ENCODE measurements at regions not wholly inside any gene's neighbourhood (a gene's known extent, or its start where the extent isn't known, plus 50 kb on each side); places are given as distances from the start of the nearest gene placed in this dataset.
"Not testable (repeated sequence)": the region's sequence is repeated elsewhere in the genome, so short reads cannot be mapped to it uniquely, and the experiment has no call there.

- Histone ChIP-seq H3K27me3 (ENCODE audit: insufficient read depth, low read length) (no peaks in the 10 kb centered on the region), H3K27ac (ENCODE audit: low read depth, low read length) (no peak overlapping the region), H3K79me2 (ENCODE audit: insufficient read depth, low read length) (no peaks in the 10 kb centered on the region), H3K4me3 (ENCODE audit: insufficient read depth, low read length) (no peak overlapping the region), H3K9me3 (ENCODE audit: low read depth, low read length) (no peaks in the 10 kb centered on the region), H4K20me1 (ENCODE audit: insufficient read depth, low read length) (no peaks in the 10 kb centered on the region), H3K4me2 (ENCODE audit: insufficient read depth, low read length) (no peak overlapping the region), H2AFZ (ENCODE audit: low read length) (no peak overlapping the region), H3K36me3 (ENCODE audit: insufficient read depth, low read length) (no peaks in the 10 kb centered on the region), H3K4me1 (ENCODE audit: insufficient read depth, low read length) (no peaks in the 10 kb centered on the region)
- no peak for DNase-seq (ENCODE audit: insufficient read length, low spot score, missing footprints)
- TF ChIP-seq CTCF (IDR thresholded peaks at IDR 0.05; ENCODE audit: extremely low read depth, low read depth, low read length) = no peak
Observed at GRCh38 chr6:40138273-40138720, 204.0 kb upstream of the MOCS1 start.

DNA sequence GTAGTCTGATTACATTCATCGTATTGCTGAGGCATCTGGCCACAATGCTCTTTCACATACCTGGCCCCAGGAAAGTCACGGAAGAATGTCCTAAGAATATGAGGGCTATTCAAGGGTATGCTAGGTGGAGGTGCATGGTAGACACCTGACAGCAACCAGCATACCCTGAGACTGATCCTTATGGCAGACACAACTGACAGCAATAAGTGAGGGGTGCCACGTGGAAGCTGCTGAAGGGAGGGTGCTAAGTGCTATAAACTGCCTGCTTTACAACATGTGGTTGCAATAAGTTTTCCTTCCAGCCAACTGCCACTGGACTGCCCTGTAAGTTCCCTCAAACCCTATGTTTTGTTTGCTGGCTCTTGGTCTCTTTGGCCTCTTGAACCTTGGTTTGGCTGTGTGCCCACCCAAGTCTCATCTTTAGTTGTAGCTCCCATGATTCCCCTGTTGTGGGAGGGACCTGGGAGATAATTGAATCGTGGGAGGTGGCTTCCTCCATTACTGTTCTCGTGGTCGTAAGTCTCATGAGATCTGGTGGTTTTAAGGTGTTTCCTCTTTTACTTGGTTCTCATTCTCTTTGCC, 201.3 kb upstream of the MOCS1 start:
- no peak for TF ChIP-seq CTCF (IDR thresholded peaks at IDR 0.05; ENCODE audit: extremely low read depth, low read depth, low read length)
- no peaks in the 10 kb centered on the region for H3K79me2 ChIP-seq (ENCODE audit: insufficient read depth, low read length)
- no peak for DNase-seq (ENCODE audit: insufficient read length, low spot score, missing footprints)
- no peak overlapping the region for H3K4me3 ChIP-seq (ENCODE audit: insufficient read depth, low read length)
- no peaks in the 10 kb centered on the region for H3K4me1 ChIP-seq (ENCODE audit: insufficient read depth, low read length)
- no peak overlapping the region for H3K27ac ChIP-seq (ENCODE audit: low read depth, low read length)
- no peak overlapping the region for H3K4me2 ChIP-seq (ENCODE audit: insufficient read depth, low read length)
- no peaks in the 10 kb centered on the region for H3K9me3 ChIP-seq (ENCODE audit: low read depth, low read length)
- no peaks in the 10 kb centered on the region for H4K20me1 ChIP-seq (ENCODE audit: insufficient read depth, low read length)
- H3K27me3 ChIP-seq (ENCODE audit: insufficient read depth, low read length) = no peaks in the 10 kb centered on the region
- no peaks in the 10 kb centered on the region for H3K36me3 ChIP-seq (ENCODE audit: insufficient read depth, low read length)
- H2AFZ ChIP-seq (ENCODE audit: low read length) = no peak overlapping the region

DNA sequence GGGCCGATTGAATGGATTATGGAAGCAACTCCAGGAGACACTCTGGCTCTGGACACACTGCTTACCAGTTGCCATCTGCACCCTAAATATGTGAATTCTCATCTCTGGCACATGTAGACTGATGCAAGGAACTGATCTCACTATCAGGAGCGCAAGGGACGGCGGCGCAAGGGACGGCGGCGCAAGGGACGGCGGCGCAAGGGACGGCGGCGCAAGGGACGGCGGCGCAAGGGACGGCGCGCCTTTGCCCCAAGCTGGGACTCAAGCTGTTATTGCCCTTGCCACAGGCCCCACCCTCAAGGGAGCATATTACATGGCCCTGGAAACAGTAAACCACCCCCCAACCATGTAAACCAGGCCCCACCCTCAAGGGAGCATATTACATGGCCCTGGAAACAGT, 199.7 kb upstream of the MOCS1 start:
- not testable (repeated sequence) for H2AFZ ChIP-seq (ENCODE audit: low read length); H4K20me1 ChIP-seq (ENCODE audit: insufficient read depth, low read length); H3K79me2 ChIP-seq (ENCODE audit: insufficient read depth, low read length); H3K36me3 ChIP-seq (ENCODE audit: insufficient read depth, low read length); H3K4me3 ChIP-seq (ENCODE audit: insufficient read depth, low read length); H3K4me2 ChIP-seq (ENCODE audit: insufficient read depth, low read length); H3K9me3 ChIP-seq (ENCODE audit: low read depth, low read length); H3K27me3 ChIP-seq (ENCODE audit: insufficient read depth, low read length); H3K4me1 ChIP-seq (ENCODE audit: insufficient read depth, low read length); DNase-seq (ENCODE audit: insufficient read length, low spot score, missing footprints); H3K27ac ChIP-seq (ENCODE audit: low read depth, low read length)

GRCh38 chr6:40131675-40132074, 197.4 kb upstream of the MOCS1 start:
- H3K4me2 ChIP-seq (ENCODE audit: insufficient read depth, low read length) = no peak overlapping the region
- no peaks in the 10 kb centered on the region for H3K27me3 ChIP-seq (ENCODE audit: insufficient read depth, low read length)
- no peak for TF ChIP-seq CTCF (IDR thresholded peaks at IDR 0.05; ENCODE audit: extremely low read depth, low read depth, low read length)
- no peak for DNase-seq (ENCODE audit: insufficient read length, low spot score, missing footprints)
- no peaks in the 10 kb centered on the region for H3K36me3 ChIP-seq (ENCODE audit: insufficient read depth, low read length)
- H4K20me1 ChIP-seq (ENCODE audit: insufficient read depth, low read length) = no peaks in the 10 kb centered on the region
- H3K4me3 ChIP-seq (ENCODE audit: insufficient read depth, low read length) = no peak overlapping the region
- no peak overlapping the region for H2AFZ ChIP-seq (ENCODE audit: low read length)
- no peaks in the 10 kb centered on the region for H3K9me3 ChIP-seq (ENCODE audit: low read depth, low read length)
- no peaks in the 10 kb centered on the region for H3K4me1 ChIP-seq (ENCODE audit: insufficient read depth, low read length)
- no peak overlapping the region for H3K27ac ChIP-seq (ENCODE audit: low read depth, low read length)
- no peaks in the 10 kb centered on the region for H3K79me2 ChIP-seq (ENCODE audit: insufficient read depth, low read length)
